ENCODE measurements at regions not wholly inside any gene's neighbourhood (a gene's known extent, or its start where the extent isn't known, plus 50 kb on each side); places are given as distances from the start of the nearest gene placed in this dataset.

DNA sequence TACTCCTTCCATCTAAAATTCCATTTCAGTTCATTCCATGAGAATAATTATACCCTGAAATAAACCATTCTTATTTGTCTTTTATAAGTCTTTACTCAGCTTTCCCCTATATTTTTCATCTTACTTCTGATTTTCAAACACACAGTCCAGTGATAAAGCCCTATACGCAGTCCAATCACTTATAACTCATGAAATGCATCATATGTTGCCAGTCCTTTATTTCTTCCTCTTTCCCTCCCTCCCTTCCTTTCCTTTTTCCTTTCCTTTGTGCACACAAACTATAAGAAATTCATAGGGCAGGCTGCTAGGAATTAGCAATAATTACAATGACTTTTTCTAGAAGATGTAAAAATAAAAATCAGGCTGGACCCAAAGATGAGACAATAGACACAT lies 58.8 kb upstream of the RPS23 start:
- no peak for DNase-seq (ENCODE audit: extremely low read depth, low read depth)
- TF ChIP-seq, protein P1, sequence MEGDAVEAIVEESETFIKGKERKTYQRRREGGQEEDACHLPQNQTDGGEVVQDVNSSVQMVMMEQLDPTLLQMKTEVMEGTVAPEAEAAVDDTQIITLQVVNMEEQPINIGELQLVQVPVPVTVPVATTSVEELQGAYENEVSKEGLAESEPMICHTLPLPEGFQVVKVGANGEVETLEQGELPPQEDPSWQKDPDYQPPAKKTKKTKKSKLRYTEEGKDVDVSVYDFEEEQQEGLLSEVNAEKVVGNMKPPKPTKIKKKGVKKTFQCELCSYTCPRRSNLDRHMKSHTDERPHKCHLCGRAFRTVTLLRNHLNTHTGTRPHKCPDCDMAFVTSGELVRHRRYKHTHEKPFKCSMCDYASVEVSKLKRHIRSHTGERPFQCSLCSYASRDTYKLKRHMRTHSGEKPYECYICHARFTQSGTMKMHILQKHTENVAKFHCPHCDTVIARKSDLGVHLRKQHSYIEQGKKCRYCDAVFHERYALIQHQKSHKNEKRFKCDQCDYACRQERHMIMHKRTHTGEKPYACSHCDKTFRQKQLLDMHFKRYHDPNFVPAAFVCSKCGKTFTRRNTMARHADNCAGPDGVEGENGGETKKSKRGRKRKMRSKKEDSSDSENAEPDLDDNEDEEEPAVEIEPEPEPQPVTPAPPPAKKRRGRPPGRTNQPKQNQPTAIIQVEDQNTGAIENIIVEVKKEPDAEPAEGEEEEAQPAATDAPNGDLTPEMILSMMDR (IDR thresholded peaks at IDR 0.05; ENCODE audit: low read depth, low read length, missing control alignments): no peak
- H3K4me3 ChIP-seq (replicated peaks; ENCODE audit: low read depth, low read length): no peak overlapping the region

DNA sequence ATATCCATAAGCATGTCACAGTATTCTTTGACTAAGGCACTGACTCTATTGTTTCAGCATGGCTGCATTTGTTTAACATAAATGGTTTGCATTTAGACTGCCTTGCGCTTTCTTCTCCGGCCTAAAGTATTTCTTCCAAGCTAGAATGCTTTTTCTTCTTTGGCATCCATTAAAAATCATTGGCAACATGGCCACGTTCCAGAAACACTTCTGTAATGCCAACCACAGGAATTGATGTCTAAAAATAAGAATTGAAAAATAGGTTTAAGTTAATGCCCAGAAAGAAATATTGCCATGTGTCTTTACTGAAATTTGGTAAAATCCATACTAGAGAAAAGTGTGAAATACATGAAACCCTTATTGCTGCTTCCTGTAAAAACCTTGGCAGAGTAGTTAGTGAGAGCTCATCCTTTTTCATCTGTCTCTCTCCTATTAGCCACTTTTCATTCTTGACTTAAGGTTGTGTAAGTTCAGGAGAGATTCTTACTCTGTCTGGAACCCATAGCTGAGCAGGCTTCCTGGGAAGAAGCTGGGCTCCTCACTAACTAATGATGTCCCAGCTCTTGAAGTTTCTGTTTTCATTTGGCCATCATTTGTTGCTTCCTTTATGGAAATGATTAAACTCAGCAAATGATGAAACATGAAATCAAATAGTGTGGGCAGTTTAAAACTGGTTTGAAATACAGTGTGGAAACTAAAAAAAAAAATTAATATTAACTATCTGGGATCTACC lies 58.2 kb upstream of the RPS23 start:
- TF ChIP-seq, protein P1 (IDR thresholded peaks at IDR 0.05; ENCODE audit: low read depth, low read length, missing control alignments): no peak
- no peak overlapping the region for H3K4me3 ChIP-seq (replicated peaks; ENCODE audit: low read depth, low read length)
- no peak for DNase-seq (ENCODE audit: extremely low read depth, low read depth)

DNA sequence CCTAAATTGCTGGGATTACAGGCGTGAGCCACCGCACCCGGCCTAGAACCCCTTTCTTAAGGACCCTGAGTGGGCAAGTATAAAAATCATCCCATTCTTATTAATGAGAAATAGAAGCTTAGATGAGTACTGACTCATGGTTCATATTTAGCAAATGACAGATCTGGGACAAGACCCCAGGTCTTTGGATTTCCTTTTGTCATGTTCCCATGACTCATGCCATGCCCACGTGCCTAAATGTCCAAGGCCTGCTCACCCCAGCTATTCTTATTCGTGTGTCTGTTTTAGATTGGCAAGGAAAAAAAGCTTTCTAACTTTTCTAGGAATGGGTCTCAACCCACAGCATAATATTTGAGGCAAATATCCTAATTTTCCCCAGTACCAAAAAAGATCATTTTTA lies 57.7 kb upstream of the RPS23 start:
- no peak for DNase-seq (ENCODE audit: extremely low read depth, low read depth)
- H3K4me3 ChIP-seq (replicated peaks; ENCODE audit: low read depth, low read length): no peak overlapping the region
- TF ChIP-seq, protein P1 (IDR thresholded peaks at IDR 0.05; ENCODE audit: low read depth, low read length, missing control alignments): no peak

DNA sequence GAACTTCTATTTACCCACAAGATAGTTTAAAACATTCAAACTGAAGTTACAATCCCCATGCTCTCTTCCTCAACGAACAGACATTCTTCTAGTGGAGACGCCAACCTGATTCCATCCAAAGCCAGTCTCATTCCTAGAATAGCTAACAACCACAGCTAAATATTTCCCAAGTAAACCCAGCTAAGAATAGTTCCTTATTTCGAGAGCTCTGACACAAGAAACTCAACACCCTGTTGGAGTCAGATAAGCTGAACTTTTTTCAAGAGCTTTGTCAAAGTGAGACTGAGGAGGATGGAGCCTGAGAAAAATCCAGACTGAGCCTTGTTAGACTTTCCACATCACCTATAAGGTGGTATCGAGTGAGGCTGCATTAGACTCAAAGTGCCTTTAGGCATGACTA lies 56.7 kb upstream of the RPS23 start:
- no peak overlapping the region for H3K4me3 ChIP-seq (replicated peaks; ENCODE audit: low read depth, low read length)
- DNase-seq (ENCODE audit: extremely low read depth, low read depth): no peak
- TF ChIP-seq, protein P1 (IDR thresholded peaks at IDR 0.05; ENCODE audit: low read depth, low read length, missing control alignments): no peak

DNA sequence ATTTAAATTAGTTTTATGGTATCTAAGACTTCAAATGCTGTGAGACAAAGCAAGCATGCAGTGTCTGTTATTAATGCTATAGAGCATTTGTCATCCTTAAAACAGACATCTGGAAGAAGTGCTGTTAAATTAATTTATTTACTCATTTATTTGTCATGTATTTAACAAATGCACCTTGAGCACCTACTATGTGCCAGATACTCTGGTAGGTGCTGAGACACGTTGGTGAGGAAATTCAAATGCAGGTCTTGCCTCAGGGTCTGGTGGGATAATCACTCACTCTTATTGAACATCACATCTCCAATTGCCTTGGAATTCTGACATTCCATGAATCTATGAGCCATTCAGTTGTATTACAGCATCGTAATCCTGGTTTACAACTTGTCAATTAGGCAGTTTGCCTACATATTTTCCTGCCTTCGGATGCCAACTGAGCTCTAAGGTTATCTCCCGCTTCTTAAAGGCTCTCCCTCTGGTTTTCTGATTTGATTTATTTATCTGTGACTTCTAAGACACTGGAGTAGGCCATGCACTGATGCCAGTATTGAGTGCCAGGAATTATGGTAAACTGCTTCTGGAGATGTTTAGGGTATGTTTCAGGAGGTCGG lies 56.0 kb upstream of the RPS23 start:
- TF ChIP-seq, protein P1 (IDR thresholded peaks at IDR 0.05; ENCODE audit: low read depth, low read length, missing control alignments): no peak
- DNase-seq (ENCODE audit: extremely low read depth, low read depth): no peak
- no peak overlapping the region for H3K4me3 ChIP-seq (replicated peaks; ENCODE audit: low read depth, low read length)

DNA sequence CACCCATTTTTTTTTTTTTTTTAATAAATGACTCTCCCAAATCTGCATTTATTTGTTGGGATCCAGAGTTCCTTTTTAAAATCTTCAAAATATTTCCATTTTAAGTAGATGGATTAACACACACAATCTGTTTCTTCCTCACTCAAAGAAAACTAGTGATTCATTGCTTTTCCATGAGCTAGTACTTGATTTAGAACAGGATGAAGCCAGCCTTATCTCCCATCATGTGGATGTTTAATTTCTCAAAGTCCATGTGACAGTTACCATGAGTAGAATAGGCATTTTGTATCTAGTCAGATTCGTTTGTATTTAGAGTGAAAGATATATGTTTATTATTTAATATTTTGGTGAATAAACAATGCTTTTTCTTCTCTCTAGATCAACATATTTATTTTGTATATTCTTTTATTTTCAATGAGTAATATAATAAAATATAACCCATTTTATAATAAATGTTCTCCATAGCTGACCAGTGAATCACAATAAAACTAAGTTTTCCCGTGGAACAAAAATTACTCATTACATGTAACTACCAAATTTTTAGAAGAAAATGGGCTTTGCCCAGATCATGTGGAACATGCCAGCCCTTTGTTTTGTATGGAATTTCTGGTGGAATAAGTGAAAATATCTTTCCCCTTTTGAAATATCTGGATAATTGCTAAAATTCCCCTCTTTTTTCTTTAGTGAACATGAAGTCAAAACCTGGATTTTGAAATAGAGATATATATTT lies 54.9 kb upstream of the RPS23 start:
- TF ChIP-seq, protein P1 (IDR thresholded peaks at IDR 0.05; ENCODE audit: low read depth, low read length, missing control alignments): no peak
- H3K4me3 ChIP-seq (replicated peaks; ENCODE audit: low read depth, low read length): no peak overlapping the region
- no peak for DNase-seq (ENCODE audit: extremely low read depth, low read depth)
